ENCODE measurements at regions not wholly inside any gene's neighbourhood (a gene's known extent, or its start where the extent isn't known, plus 50 kb on each side); places are given as distances from the start of the nearest gene placed in this dataset.

DNA sequence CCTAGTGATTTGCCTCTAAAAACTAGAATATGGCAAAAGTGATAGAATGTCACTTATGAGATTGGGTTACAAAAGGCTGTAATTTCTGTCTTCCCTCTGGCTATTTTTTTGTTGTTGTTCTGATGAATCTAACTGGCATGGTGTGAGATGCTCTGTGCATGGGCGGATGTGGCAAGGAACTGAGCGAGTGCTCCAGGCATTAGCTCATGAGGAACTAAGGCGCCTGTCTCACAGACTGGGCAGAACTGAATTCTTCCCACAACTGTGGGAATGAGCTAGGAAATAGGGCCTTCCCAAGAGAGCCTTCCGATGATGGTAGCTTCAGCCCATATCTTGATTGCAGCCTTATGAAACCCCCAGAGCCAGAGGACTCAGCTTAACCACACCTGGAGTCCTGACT, 222.5 kb downstream of the NR2F2 start:
- H3K4me1 ChIP-seq: peaks cover 0 to 10% (median 0%) of the 10 kb centered on the region in 12 donors
- TF ChIP-seq POLR2A (IDR thresholded peaks at IDR 0.05): no peak
- TF ChIP-seq, protein P1, sequence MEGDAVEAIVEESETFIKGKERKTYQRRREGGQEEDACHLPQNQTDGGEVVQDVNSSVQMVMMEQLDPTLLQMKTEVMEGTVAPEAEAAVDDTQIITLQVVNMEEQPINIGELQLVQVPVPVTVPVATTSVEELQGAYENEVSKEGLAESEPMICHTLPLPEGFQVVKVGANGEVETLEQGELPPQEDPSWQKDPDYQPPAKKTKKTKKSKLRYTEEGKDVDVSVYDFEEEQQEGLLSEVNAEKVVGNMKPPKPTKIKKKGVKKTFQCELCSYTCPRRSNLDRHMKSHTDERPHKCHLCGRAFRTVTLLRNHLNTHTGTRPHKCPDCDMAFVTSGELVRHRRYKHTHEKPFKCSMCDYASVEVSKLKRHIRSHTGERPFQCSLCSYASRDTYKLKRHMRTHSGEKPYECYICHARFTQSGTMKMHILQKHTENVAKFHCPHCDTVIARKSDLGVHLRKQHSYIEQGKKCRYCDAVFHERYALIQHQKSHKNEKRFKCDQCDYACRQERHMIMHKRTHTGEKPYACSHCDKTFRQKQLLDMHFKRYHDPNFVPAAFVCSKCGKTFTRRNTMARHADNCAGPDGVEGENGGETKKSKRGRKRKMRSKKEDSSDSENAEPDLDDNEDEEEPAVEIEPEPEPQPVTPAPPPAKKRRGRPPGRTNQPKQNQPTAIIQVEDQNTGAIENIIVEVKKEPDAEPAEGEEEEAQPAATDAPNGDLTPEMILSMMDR (IDR thresholded peaks at IDR 0.05): no peak
- H3K27me3 ChIP-seq: peaks cover 0 to 6% (median 0%) of the 10 kb centered on the region in 9 donors
- DNase-seq (no peak), ATAC-seq (no peak)
- 71 to 89% (median 86%) methylated on average over 3 to 4 of the region's 4 CpGs for WGBS, 4 donors
- no peak overlapping the region for H3K27ac ChIP-seq
- intact Hi-C loops (cut with DNase I): no loop called here
- H3K4me3 ChIP-seq: no peak overlapping the region
- no peaks in the 10 kb centered on the region for H3K36me3 ChIP-seq
- no peaks in the 10 kb centered on the region for H3K9me3 ChIP-seq

DNA sequence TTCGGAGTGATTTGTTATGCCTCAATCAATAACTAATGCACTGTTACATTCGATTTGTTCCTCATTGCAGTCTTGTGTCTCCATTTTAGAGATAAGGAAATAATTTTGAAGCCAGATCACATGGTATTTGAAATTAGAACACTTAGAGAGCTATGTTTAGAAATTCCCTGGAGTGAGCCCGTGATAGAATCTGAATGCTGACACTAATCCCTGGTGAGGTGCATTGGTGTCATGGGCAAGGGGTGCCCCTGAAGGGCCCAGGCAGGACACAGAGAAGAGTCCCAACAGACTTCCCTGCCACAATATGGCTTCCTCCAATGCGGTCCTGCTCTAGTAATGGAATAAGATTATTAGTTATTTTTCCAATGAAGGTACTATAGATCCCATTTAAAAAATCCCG, 223.0 kb downstream of the NR2F2 start:
- H3K9me3 ChIP-seq: no peaks in the 10 kb centered on the region
- no peak for TF ChIP-seq POLR2A (IDR thresholded peaks at IDR 0.05)
- TF ChIP-seq, protein P1 (IDR thresholded peaks at IDR 0.05): no peak
- H3K27ac ChIP-seq: no peak overlapping the region
- peaks cover 0 to 6% (median 0%) of the 10 kb centered on the region in 9 donors for H3K27me3 ChIP-seq
- H3K4me1 ChIP-seq: peaks cover 0 to 10% (median 0%) of the 10 kb centered on the region in 12 donors
- DNase-seq (no peak), ATAC-seq (peak in 3 of 4 donors; percentile 38 to 73 (median 54))
- H3K36me3 ChIP-seq: no peaks in the 10 kb centered on the region
- intact Hi-C loops (cut with DNase I): no loop called here
- H3K4me3 ChIP-seq: no peak overlapping the region
- WGBS, 4 donors: 66 to 72% (median 70%) methylated on average over 5 of the region's 5 CpGs

DNA sequence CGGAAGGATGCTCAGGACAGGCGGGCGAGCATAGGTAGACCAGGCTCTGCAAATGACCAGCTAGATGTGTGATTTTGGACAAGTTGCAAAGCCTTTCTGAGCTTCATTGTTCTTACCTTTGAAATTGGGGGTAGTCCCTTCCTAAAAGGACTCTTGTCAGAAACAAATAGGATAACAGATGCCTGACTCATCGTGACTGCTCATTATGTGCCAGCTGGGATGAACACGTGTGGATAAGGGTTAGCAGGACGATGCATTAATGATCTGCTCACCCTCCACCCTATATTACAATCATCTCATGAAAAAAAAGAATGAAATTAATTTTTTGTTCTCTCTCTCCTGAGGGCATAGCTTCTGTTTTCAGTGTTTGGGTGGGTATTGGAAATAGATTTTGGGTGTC, 223.4 kb downstream of the NR2F2 start:
- intact Hi-C loops (cut with DNase I): no loop called here
- Histone ChIP-seq H3K4me3 (no peak overlapping the region), H3K27ac (no peak overlapping the region), H3K4me1 (peaks cover 0 to 10% (median 0%) of the 10 kb centered on the region in 12 donors), H3K27me3 (peaks cover 0 to 6% (median 0%) of the 10 kb centered on the region in 9 donors), H3K36me3 (no peaks in the 10 kb centered on the region), H3K9me3 (no peaks in the 10 kb centered on the region)
- TF ChIP-seq POLR2A (IDR thresholded peaks at IDR 0.05): no peak
- TF ChIP-seq, protein P1 (IDR thresholded peaks at IDR 0.05): no peak
- 83 to 90% (median 85%) methylated on average over 6 of the region's 6 CpGs for WGBS, 4 donors
- DNase-seq (no peak), ATAC-seq (no peak)

DNA sequence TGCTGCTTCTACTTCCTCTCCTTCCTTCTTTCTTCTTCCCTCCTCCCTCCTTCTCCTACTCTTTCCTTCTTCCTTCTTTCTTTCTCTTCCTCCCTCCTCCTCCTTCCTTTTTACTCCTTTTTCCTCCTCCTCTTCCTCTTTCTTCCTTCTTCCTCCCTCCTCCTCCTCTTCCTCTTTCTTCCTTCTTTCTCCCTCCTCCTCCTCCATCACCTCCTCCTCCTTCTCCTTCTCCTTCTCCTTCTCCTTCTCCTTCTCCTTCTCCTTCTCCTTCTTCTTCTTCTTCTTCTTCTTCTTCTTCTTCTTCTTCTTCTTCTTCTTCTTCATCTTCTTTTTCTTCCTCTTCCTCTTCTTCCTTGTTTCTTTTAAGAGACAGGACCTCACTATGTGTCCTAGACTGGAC, 224.0 kb downstream of the NR2F2 start:
- Histone ChIP-seq H3K27ac (no peak overlapping the region), H3K4me3 (no peak overlapping the region), H3K4me1 (peaks cover 0 to 10% (median 0%) of the 10 kb centered on the region in 12 donors), H3K27me3 (peaks cover 0 to 6% (median 0%) of the 10 kb centered on the region in 9 donors), H3K36me3 (no peaks in the 10 kb centered on the region), H3K9me3 (no peaks in the 10 kb centered on the region)
- intact Hi-C loops (cut with DNase I): no loop called here
- no peak for ATAC-seq
- DNase-seq: no peak
- no peak for TF ChIP-seq POLR2A (IDR thresholded peaks at IDR 0.05)

DNA sequence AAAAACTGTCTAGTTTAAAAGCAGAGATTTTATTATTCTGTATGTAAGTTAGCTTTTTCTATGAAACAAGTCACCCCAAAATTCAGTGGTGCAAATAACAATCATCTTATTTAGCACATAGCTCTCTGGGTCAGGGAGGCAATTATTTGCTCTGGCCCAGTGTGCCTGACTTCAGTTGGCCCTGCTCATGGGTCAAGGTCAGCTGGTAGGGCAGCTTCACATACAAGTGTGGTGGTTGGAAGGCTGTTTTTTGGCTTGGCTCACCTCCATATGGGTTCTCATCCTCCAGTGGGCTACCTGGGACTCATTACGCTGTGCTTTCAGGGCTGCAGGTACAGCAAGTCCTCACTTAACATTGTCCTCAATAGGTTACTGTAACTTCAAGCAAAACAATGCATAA, 228.6 kb downstream of the NR2F2 start:
- H3K4me3 ChIP-seq: no peak overlapping the region
- TF ChIP-seq, protein P1 (IDR thresholded peaks at IDR 0.05): no peak
- no peak for TF ChIP-seq POLR2A (IDR thresholded peaks at IDR 0.05)
- H3K4me1 ChIP-seq: no peaks in the 10 kb centered on the region
- ATAC-seq (no peak), DNase-seq (no peak)
- peaks cover 0 to 8% (median 0%) of the 10 kb centered on the region in 12 donors for H3K9me3 ChIP-seq
- no peaks in the 10 kb centered on the region for H3K36me3 ChIP-seq
- intact Hi-C loops (cut with DNase I): no loop called here
- WGBS, 4 donors: 91 to 96% (median 94%) methylated on average over 1 of the region's 1 CpG
- H3K27me3 ChIP-seq: no peaks in the 10 kb centered on the region
- no peak overlapping the region for H3K27ac ChIP-seq

All from heart left ventricle (tissue), 16 donors.